ENCODE measurements at regions not wholly inside any gene's neighbourhood (a gene's known extent, or its start where the extent isn't known, plus 50 kb on each side); places are given as distances from the start of the nearest gene placed in this dataset.

GRCh38 chr7:136033413-136034031 lies 56.4 kb upstream of the MTPN start:
- no peak overlapping the region for H3K4me3 ChIP-seq
- DNase-seq (ENCODE audit: low spot score): no peak
- TF ChIP-seq CTCF (IDR thresholded peaks at IDR 0.05): no peak
- no peak overlapping the region for H3K27ac ChIP-seq

GRCh38 chr7:136030867-136031318 lies 53.7 kb upstream of the MTPN start:
- Histone ChIP-seq H3K4me3 (no peak overlapping the region), H3K27ac (no peak overlapping the region)
- no peak for DNase-seq (ENCODE audit: low spot score)
- no peak for TF ChIP-seq CTCF (IDR thresholded peaks at IDR 0.05)

- H3K27ac ChIP-seq: no peak overlapping the region
- TF ChIP-seq CTCF (IDR thresholded peaks at IDR 0.05): no peak
Measured at GRCh38 chr7:136030330-136030729, 53.2 kb upstream of the MTPN start.

GRCh38 chr7:136027160-136027559 lies 50.0 kb upstream of the MTPN start:
- no peak overlapping the region for H3K4me3 ChIP-seq
- TF ChIP-seq CTCF (IDR thresholded peaks at IDR 0.05): no peak
- H3K27ac ChIP-seq: no peak overlapping the region
- no peak for DNase-seq (ENCODE audit: low spot score)

More at GRCh38 chr7:136030330-136030729, 53.2 kb upstream of the MTPN start:
- H3K4me3 ChIP-seq: no peak overlapping the region
- no peak for DNase-seq (ENCODE audit: low spot score)
